ENCODE measurements at regions not wholly inside any gene's neighbourhood (a gene's known extent, or its start where the extent isn't known, plus 50 kb on each side); places are given as distances from the start of the nearest gene placed in this dataset.

GRCh38 chr1:94715321-94715720 is 104.8 kb upstream of the SLC44A3 start:
- TF ChIP-seq CTCF (IDR thresholded peaks at IDR 0.05; ENCODE audit: insufficient read depth, low read depth, low read length, missing control alignments) = no peak
- H3K4me3 ChIP-seq (ENCODE audit: low read length) = no peak overlapping the region
- no peak for DNase-seq (ENCODE audit: low read depth)

GRCh38 chr1:94714552-94714951 is 105.6 kb upstream of the SLC44A3 start:
- H3K4me3 ChIP-seq (ENCODE audit: low read length) = no peak overlapping the region
- no peak for DNase-seq (ENCODE audit: low read depth)
- TF ChIP-seq CTCF (IDR thresholded peaks at IDR 0.05; ENCODE audit: insufficient read depth, low read depth, low read length, missing control alignments) = no peak

- DNase-seq (ENCODE audit: low read depth) = no peak
- TF ChIP-seq CTCF (IDR thresholded peaks at IDR 0.05; ENCODE audit: insufficient read depth, low read depth, low read length, missing control alignments) = no peak
- H3K4me3 ChIP-seq (ENCODE audit: low read length) = no peak overlapping the region
These were observed 106.0 kb upstream of the SLC44A3 start for GRCh38 chr1:94714152-94714551.

GRCh38 chr1:94713472-94714141 is 106.5 kb upstream of the SLC44A3 start:
- TF ChIP-seq CTCF (IDR thresholded peaks at IDR 0.05; ENCODE audit: insufficient read depth, low read depth, low read length, missing control alignments) = no peak
- H3K4me3 ChIP-seq (ENCODE audit: low read length) = no peak overlapping the region
- DNase-seq (ENCODE audit: low read depth) = peak; percentile 99

GRCh38 chr1:94709891-94710581 is 110.1 kb upstream of the SLC44A3 start:
- TF ChIP-seq CTCF (IDR thresholded peaks at IDR 0.05; ENCODE audit: insufficient read depth, low read depth, low read length, missing control alignments) = no peak
- peak; percentile 75 for DNase-seq (ENCODE audit: low read depth)
- no peak overlapping the region for H3K4me3 ChIP-seq (ENCODE audit: low read length)

- TF ChIP-seq CTCF (IDR thresholded peaks at IDR 0.05; ENCODE audit: insufficient read depth, low read depth, low read length, missing control alignments) = no peak
- no peak for DNase-seq (ENCODE audit: low read depth)
- H3K4me3 ChIP-seq (ENCODE audit: low read length) = no peak overlapping the region
These were observed 111.3 kb upstream of the SLC44A3 start for GRCh38 chr1:94708811-94709210.

GRCh38 chr1:94708299-94708685 is 111.9 kb upstream of the SLC44A3 start:
- H3K4me3 ChIP-seq (ENCODE audit: low read length) = no peak overlapping the region
- DNase-seq (ENCODE audit: low read depth) = peak; percentile 69
- TF ChIP-seq CTCF (IDR thresholded peaks at IDR 0.05; ENCODE audit: insufficient read depth, low read depth, low read length, missing control alignments) = no peak
